HPDE6-E6E7 (cell line): ENCODE measurements at regions not wholly inside any gene's neighbourhood (a gene's known extent, or its start where the extent isn't known, plus 50 kb on each side); places are given as distances from the start of the nearest gene placed in this dataset.
"Not testable (repeated sequence)": the region's sequence is repeated elsewhere in the genome, so short reads cannot be mapped to it uniquely, and the experiment has no call there.

Experiments used
- DNase-seq: peaks from one replicate; pipeline ENCODE4 v3.0.0; 2011; ENCODE audit warnings: missing footprints; ENCODE audit errors: extremely low spot score

DNA sequence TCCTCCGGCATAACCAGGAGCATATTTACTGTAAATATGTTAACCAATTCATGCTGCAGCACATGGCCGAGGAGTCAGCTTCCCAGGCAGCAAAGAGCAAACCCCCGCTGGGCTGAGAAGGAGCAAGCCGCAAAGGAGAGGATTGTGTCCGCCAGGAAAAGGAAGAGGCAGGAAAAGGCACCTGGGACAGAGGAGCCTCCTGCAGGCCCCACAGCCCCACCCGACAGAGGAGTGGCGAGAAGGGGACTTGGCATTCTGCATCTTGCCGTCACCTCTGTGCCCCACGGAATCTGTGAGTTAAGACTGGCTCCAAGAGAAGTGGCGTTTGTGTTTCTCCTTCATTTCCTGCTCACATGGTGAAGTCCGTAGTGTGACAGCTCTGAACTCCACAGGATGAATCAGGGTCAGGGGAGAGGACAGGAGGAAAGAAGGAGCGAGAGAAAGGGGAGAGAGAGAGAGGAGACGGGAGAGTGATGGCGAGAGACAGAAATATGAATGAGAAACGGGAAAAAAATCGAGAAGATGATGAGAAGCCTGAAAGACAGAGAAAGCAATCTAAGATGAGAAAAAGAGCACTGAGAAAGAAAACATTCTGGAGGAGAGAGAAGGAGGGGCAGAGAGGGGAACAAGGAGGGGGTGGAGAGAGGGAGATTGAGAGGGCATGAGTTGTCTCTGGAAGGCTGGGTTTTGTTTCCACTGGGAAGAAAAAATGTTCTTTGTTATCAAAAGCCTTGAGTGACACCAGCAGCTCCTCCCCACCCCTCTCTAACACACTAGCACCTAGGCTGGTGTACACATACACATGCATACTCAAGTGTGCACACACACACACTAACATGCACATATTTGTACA is 489.6 kb downstream of the MN1 start:
- no peak for DNase-seq

DNA sequence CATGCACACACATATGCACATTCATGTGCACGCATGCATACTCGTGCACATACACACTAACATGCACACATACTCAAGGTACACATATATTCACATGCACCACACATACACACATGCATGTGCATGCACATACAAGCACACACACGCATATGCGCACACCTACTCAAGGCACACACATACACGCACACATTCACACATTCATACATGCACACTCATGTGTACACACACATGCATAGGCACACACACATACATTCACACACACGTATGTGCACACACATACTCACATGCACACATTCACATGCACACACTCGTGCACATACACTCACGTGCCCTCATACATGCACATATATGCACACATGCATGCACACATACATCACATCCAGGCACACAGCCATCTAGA is 489.0 kb downstream of the MN1 start:
- DNase-seq, result no peak

DNA sequence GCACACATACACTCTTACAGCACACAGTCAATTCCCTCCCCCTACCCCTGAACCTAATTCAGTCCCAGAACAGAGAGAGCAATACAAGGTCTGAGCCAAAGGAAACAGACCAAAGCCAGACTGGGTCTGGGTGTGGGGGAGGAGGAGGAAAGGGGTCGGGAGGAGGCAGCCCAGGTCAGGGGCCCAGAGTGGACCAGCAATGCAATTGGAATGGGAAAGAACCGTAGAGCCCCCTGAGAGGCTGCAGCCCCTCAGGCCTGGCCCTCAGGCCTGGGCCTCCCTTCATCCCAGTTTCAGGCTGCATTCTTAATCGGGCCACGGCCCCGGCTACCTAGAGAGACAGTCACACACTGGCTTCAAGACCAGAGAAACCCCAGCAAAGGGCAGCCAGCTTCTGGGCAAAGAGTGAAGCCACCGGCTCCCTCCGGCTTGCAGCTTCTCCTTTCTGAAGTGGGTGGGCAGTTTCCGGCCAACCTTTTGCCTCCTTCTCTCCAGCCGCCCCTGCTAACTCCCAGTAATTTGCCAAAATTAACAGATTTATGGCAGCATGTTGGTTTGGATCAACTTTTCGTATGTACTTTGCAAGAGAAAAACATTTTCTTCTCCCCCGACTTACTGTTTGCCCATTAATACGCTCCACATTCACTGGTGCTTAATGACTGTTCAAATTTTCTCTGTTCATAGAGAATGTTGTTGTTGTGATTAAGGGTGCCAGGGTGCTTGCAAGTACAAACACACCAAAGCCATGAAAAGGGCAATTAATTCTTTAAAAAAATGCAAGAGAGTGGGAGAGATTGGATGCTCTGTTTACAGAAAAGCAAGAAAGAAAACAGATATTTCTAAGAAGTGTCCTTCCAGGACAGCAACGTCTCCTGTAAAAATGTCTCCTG is 488.3 kb downstream of the MN1 start:
- no peak for DNase-seq

DNA sequence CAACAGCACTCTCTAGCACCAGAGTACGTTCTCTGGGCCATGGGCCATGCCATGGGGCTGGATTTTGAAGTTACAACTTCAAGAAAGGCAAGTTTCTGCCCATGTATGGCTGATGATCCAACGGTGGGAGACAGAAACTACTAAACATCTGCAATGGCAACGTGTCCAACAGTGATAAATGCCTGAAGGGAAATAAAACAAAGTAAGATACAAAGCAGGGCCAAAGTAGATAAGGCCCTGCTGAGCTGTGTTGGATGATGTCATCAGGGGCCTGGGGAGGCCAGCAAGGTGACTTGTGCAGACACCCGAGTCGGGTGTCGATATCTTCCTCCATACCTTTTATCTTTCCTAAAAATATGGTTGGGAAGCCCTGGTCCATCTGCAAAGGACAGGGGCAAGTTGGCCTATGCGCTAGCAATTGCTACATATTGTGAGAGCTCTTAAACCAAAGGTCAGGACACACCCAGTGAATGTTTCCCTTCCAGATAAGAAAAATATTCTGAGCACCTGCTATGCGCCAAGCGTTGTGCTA is 487.2 kb downstream of the MN1 start:
- DNase-seq, result no peak

DNA sequence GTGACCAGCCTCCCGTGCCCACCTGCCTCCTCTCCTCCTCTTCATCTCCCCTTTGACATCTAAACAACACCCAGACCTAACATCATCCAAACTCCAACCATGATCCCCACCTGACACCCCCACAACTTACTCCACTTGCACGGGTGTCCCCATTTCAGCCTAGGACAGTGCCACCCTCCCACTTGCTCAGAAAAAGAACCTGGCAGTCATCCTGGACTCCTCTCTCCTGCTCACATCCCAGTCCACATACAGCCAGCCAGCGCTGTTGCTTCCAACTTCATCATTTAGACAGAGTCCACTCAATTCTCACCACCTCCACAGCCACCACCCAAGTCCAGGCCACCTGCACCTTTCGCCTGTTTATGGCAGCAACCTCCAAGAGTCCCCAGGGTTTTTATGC is 485.7 kb downstream of the MN1 start:
- DNase-seq, result no peak

DNA sequence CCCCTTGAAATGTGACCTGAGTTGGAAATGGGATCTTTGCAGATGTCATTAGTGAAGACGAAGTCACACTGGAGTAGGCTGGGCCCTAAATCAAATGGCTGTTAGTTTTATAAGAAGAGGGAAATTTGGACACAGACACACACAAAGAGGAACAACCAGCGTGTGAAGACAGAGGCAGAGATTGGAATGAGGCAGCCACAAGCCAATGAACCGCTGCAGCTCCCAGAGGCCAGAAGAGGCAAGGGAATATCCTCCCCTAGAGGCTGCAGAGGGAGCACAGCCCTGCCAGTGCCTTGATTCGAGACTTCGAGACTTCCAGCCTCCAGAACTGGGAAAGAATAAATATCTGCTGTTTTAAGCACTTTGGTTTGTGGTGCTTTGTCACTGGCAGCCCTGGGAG is 484.5 kb downstream of the MN1 start:
- DNase-seq, result no peak

DNA sequence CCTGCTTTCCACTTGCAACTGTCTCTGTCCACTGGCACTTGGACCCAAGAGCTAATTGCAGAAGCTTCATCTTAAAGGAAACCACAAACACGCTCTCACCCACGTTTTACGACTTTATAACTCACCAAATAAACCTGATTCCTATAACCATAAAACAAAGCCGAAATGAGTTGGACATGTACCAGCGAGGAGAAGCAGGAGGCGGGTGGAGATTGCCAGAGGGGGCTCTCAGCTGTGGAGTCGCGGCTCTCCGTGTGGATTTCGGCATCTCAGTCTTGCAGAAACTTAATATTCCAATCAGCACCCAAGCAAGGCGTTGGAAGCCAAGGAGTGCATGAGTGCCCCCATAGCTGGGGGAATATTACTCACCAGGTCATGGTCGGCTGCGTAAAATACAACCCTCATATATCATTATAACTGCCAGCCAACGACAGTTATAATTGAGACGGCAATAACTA is 483.6 kb downstream of the MN1 start:
- DNase-seq, result no peak

GRCh38 chr22:27318516-27318915 is 483.0 kb downstream of the MN1 start:
- DNase-seq, result no peak

DNA sequence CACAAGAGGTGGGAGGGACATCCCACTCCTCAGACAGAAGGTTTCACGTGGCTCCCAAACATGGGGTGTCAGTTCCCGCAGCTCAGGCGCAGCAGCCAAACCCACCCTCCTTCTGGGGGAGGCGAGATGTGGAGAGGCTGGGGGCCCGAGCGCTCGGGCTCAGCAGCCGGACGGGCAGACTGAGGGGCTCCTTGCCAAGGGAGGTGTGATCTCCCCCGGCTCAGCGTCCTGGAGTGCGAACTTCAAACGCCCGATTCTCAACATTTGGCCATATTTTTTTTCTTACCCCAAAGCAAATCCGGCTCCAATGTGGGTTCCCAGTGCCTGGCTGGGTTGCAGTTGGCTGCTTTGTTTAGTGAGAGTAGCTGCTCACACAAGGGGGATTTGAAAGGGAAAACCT is 477.9 kb downstream of the MN1 start:
- no peak for DNase-seq

- DNase-seq, result not testable (repeated sequence)
These were observed 476.6 kb downstream of the MN1 start for GRCh38 chr22:27324908-27325307.

DNA sequence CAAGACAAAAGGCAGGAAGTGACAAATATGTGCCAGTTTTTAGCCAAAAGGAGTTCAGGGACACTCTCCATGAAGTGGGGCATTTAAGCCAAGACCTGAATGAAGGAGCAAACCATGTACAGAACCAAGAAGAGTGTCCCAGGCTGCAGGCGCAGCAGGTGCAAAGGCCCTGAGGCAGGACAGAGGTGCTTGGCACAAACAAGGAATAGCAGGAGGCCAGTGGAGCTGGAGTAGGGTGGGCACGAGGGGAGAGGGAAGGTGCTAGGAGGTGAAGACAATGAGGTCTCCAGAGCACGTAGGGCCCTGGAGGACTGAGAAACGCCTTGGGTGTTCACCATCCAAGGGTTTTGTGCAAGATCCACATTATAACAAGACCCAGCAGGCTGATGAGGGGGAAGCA is 474.1 kb downstream of the MN1 start:
- no peak for DNase-seq

- DNase-seq, result no peak
These were observed 473.4 kb downstream of the MN1 start for GRCh38 chr22:27327981-27328721.

- DNase-seq, result no peak
These were observed 472.3 kb downstream of the MN1 start for GRCh38 chr22:27329131-27329850.

DNA sequence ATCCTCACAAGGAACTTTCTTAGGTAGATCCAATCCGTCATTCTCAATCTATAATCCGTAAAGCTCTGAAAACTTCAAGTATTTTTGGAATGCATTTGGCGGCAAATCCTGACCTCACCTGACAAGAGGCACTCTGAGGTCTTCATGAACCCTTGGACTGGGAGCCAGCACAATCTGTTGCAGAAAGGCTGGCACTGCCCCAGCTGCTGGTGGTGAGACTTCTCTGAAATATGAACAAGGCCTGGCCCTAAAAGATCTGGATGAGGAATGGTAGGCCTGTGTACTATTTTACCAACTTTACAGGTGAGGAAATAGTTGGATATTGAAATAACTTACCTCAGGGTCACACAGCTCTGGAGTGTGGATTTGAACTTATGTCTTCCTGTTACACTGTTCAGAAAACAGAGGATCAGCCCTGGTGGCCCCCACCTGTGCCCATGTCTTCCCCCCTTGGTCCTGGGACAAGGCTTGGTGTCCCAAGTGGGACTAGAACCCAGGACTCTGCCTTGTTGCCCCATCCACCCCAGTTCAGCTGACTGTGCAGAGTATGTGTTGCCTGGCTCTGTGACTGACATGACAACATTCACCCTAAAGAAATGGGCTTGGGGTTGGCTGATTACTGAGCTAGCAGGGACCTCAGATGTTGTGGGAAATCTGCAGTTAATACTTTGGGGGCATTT is 471.4 kb downstream of the MN1 start:
- DNase-seq, result no peak

- DNase-seq, result no peak
These were observed 469.9 kb downstream of the MN1 start for GRCh38 chr22:27331526-27332281.

- no peak for DNase-seq
These were observed 466.4 kb downstream of the MN1 start for GRCh38 chr22:27335102-27335660.

GRCh38 chr22:27336151-27337090 is 465.1 kb downstream of the MN1 start:
- no peak for DNase-seq

- DNase-seq, result no peak
These were observed 463.9 kb downstream of the MN1 start for GRCh38 chr22:27337676-27338075.
